Panc1 (cell line): ENCODE measurements at regions not wholly inside any gene's neighbourhood (a gene's known extent, or its start where the extent isn't known, plus 50 kb on each side); places are given as distances from the start of the nearest gene placed in this dataset.

Experiments used
- ATAC-seq: fragments of 200-7000 bp; cut with Tn5 transposase; 2 replicates; pipeline ENCODE4 v1.9.1; 2020; ENCODE audit warnings: mild to moderate bottlenecking, moderate library complexity
- BruUV-seq: library from RNA; stranded (reverse); fragments of 400-500 nt; replicated peaks from 2 replicates; lab custom pipeline; 2021; lab: Mats Ljungman, UMichigan
- CTCF ChIA-PET: fragments of 300-600 bp; sonication (Branson Sonifier 250); formaldehyde crosslinking; loops from one replicate; lab custom pipeline; 2022; ENCODE audit warnings: antibody characterized with exemption; lab: Charles Lee
- POLR2A ChIA-PET: fragments of 300-600 bp; sonication (Branson Sonifier 250); formaldehyde crosslinking; loops from one replicate; lab custom pipeline; 2022; ENCODE audit warnings: antibody characterized with exemption; lab: Charles Lee
- DNase-seq: peaks from one replicate; pipeline ENCODE4 v3.0.0-alpha.2; 2010; ENCODE audit warnings: low read depth, low spot score
- H3K27ac ChIP-seq: 2 replicates; pipeline ENCODE4 v1.5.1; 2011; ENCODE audit warnings: mild to moderate bottlenecking, low read length, inconsistent platforms
- H3K27me3 ChIP-seq: fragments of 200-500 bp; sonication (Bioruptor generic); 2 replicates; pipeline ENCODE4 v1.6.0; 2014; ENCODE audit warnings: low read length, inconsistent platforms; ENCODE audit not compliant: control insufficient read depth, insufficient read depth
- H3K36me3 ChIP-seq: fragments of 200-500 bp; sonication (Bioruptor generic); 2 replicates; pipeline ENCODE4 v1.5.1; 2014; ENCODE audit warnings: inconsistent platforms, mild to moderate bottlenecking, low read length, moderate library complexity; ENCODE audit not compliant: control insufficient read depth, insufficient read depth
- H3K4me1 ChIP-seq: 2 replicates; pipeline ENCODE4 v1.5.1; 2011; ENCODE audit warnings: inconsistent platforms, mild to moderate bottlenecking, low read length, moderate library complexity; ENCODE audit not compliant: control insufficient read depth, insufficient read depth
- H3K4me3 ChIP-seq, 2 experiments: 2 replicates each; pipeline ENCODE4 v1.5.1; 2011 to 2012; ENCODE audit warnings: low read depth in 2 of 2, low read length in 2 of 2, mild to moderate bottlenecking in 2 of 2, inconsistent platforms in 1 of 2, moderate library complexity in 1 of 2
- H3K9me3 ChIP-seq: fragments of 200-500 bp; sonication (Bioruptor generic); 2 replicates; pipeline ENCODE4 v1.5.1; 2014; ENCODE audit warnings: low read depth, mild to moderate bottlenecking, inconsistent platforms, low read length, moderate library complexity; ENCODE audit not compliant: control insufficient read depth, insufficient read depth
- POLR2AphosphoS5 ChIP-seq: IDR thresholded peaks from 2 replicates; pipeline ENCODE4 v1.6.1; 2012; ENCODE audit warnings: mild to moderate bottlenecking, low read depth, low read length, moderate library complexity
- REST ChIP-seq, 2 experiments: IDR thresholded peaks; 2 replicates each; pipeline ENCODE4 v1.6.1; 2011 to 2012; ENCODE audit warnings: low read depth in 2 of 2, control low read depth in 1 of 2, low read length in 1 of 2, mild to moderate bottlenecking in 1 of 2, moderate library complexity in 1 of 2; ENCODE audit not compliant: insufficient read depth in 1 of 2
- SIN3A ChIP-seq: IDR thresholded peaks from 2 replicates; pipeline ENCODE4 v1.6.1; 2012; ENCODE audit warnings: low read depth, mild to moderate bottlenecking, low read length, moderate library complexity, borderline replicate concordance; ENCODE audit not compliant: insufficient read depth
- TCF7L2 ChIP-seq: IDR thresholded peaks from 2 replicates; pipeline ENCODE4 v1.6.1; 2011; ENCODE audit warnings: mild to moderate bottlenecking, low read depth, low read length, inconsistent platforms
- in situ Hi-C: cut with HindIII; loops from 2 replicates; pipeline ENCODE4 v1.10.0; 2016; ENCODE audit warnings: low sequenced_read_pairs, low pct_unique_long_range_greater_than_20kb
- intact Hi-C: fragments of 100-400 bp; cut with micrococcal nuclease; formaldehyde crosslinking; loops from one replicate; pipeline ENCODE4 v1.10.0; 2022; ENCODE audit not compliant: unreplicated experiment
- TF ChIP-seq, protein P1 (sequence below): fragments of 450-650 bp; IDR thresholded peaks from 2 replicates; pipeline ENCODE4 v1.5.1; 2017; ENCODE audit warnings: mild to moderate bottlenecking

- ChIA-PET POLR2A (no interaction called here), CTCF (no interaction called here)
- BruUV-seq = no TSS peak
- no peaks in the 10 kb centered on the region for H3K36me3 ChIP-seq
- no peaks in the 10 kb centered on the region for H3K27me3 ChIP-seq
- ATAC-seq (no peak), DNase-seq (no peak)
- intact Hi-C loops = no loop called here
- no peak overlapping the region for H3K4me3 ChIP-seq
- H3K27ac ChIP-seq = no peak overlapping the region
- no peaks in the 10 kb centered on the region for H3K9me3 ChIP-seq
- TF ChIP-seq, protein P1, sequence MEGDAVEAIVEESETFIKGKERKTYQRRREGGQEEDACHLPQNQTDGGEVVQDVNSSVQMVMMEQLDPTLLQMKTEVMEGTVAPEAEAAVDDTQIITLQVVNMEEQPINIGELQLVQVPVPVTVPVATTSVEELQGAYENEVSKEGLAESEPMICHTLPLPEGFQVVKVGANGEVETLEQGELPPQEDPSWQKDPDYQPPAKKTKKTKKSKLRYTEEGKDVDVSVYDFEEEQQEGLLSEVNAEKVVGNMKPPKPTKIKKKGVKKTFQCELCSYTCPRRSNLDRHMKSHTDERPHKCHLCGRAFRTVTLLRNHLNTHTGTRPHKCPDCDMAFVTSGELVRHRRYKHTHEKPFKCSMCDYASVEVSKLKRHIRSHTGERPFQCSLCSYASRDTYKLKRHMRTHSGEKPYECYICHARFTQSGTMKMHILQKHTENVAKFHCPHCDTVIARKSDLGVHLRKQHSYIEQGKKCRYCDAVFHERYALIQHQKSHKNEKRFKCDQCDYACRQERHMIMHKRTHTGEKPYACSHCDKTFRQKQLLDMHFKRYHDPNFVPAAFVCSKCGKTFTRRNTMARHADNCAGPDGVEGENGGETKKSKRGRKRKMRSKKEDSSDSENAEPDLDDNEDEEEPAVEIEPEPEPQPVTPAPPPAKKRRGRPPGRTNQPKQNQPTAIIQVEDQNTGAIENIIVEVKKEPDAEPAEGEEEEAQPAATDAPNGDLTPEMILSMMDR = no peak
- TF ChIP-seq POLR2AphosphoS5 (no peak), SIN3A (no peak), REST (IDR thresholded peaks at IDR 0.05; ENCODE audit: insufficient read depth in 1 of 2, low read depth in 2 of 2, low read length in 1 of 2) (no peak), TCF7L2 (no peak)
- in situ Hi-C loops = no loop called here
- no peaks in the 10 kb centered on the region for H3K4me1 ChIP-seq
These were observed 573.4 kb downstream of the TSN start for GRCh38 chr2:122328816-122329215.

GRCh38 chr2:122329278-122329677 lies 573.8 kb downstream of the TSN start:
- ChIA-PET CTCF (no interaction called here), POLR2A (no interaction called here)
- H3K36me3 ChIP-seq = no peaks in the 10 kb centered on the region
- no TSS peak for BruUV-seq
- TF ChIP-seq POLR2AphosphoS5 = no peak
- TF ChIP-seq SIN3A = no peak
- TF ChIP-seq, protein P1 = no peak
- no peak for TF ChIP-seq TCF7L2
- no peak for TF ChIP-seq REST (IDR thresholded peaks at IDR 0.05; ENCODE audit: insufficient read depth in 1 of 2, low read depth in 2 of 2, low read length in 1 of 2)
- H3K9me3 ChIP-seq = no peaks in the 10 kb centered on the region
- no peak overlapping the region for H3K4me3 ChIP-seq
- no peaks in the 10 kb centered on the region for H3K4me1 ChIP-seq
- ATAC-seq (no peak), DNase-seq (no peak)
- H3K27ac ChIP-seq = no peak overlapping the region
- intact Hi-C loops = no loop called here
- H3K27me3 ChIP-seq = no peaks in the 10 kb centered on the region
- in situ Hi-C loops = no loop called here
